ENCODE measurements at regions not wholly inside any gene's neighbourhood (a gene's known extent, or its start where the extent isn't known, plus 50 kb on each side); places are given as distances from the start of the nearest gene placed in this dataset.

DNA sequence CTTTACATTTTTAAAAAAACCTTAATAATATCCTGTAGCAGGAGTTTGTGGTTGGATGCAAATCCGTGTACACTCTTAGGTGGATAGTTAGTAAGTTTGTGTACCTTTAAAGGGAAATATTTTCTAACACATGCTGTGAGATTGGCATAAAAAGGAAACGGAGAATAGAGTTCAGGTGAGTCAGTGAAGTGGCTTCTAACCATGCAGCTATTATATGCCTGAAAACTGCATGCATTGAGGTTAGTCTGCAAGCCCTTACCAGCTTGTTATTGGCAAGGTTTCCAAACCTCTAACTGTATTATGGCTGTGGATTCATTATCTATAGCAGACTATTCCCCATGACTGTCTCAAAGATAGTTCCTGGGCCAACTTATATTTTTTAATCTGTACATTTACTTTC lies 420.6 kb upstream of the MMS22L start:
- Histone ChIP-seq H3K9me3 (ENCODE audit: control insufficient read depth in 2 of 2, low read length in 2 of 2) (no peaks in the 10 kb centered on the region), H3K9ac (ENCODE audit: low read depth in 1 of 2, low read length in 2 of 2) (no peak overlapping the region), H3K27me3 (ENCODE audit: control insufficient read depth in 2 of 2, insufficient read depth in 2 of 2, low read length in 2 of 2) (no peaks in the 10 kb centered on the region), H3K27ac (ENCODE audit: low read depth in 2 of 2, low read length in 2 of 2) (no peak overlapping the region), H3K36me3 (ENCODE audit: control insufficient read depth in 2 of 2, insufficient read depth in 2 of 2, low read length in 2 of 2) (no peaks in the 10 kb centered on the region), H3K4me1 (ENCODE audit: control insufficient read depth in 2 of 2, insufficient read depth in 2 of 2, low read length in 2 of 2) (no peaks in the 10 kb centered on the region), H3K4me3 (ENCODE audit: low read length in 2 of 2) (no peak overlapping the region)

GRCh38 chr6:97705568-97705967 lies 422.6 kb upstream of the MMS22L start:
- no peak overlapping the region for H3K9ac ChIP-seq (ENCODE audit: low read depth in 1 of 2, low read length in 2 of 2)
- no peak overlapping the region for H3K27ac ChIP-seq (ENCODE audit: low read depth in 2 of 2, low read length in 2 of 2)
- H3K27me3 ChIP-seq (ENCODE audit: control insufficient read depth in 2 of 2, insufficient read depth in 2 of 2, low read length in 2 of 2), result no peaks in the 10 kb centered on the region
- no peaks in the 10 kb centered on the region for H3K9me3 ChIP-seq (ENCODE audit: control insufficient read depth in 2 of 2, low read length in 2 of 2)
- no peaks in the 10 kb centered on the region for H3K4me1 ChIP-seq (ENCODE audit: control insufficient read depth in 2 of 2, insufficient read depth in 2 of 2, low read length in 2 of 2)
- no peaks in the 10 kb centered on the region for H3K36me3 ChIP-seq (ENCODE audit: control insufficient read depth in 2 of 2, insufficient read depth in 2 of 2, low read length in 2 of 2)
- H3K4me3 ChIP-seq (ENCODE audit: low read length in 2 of 2), result no peak overlapping the region

DNA sequence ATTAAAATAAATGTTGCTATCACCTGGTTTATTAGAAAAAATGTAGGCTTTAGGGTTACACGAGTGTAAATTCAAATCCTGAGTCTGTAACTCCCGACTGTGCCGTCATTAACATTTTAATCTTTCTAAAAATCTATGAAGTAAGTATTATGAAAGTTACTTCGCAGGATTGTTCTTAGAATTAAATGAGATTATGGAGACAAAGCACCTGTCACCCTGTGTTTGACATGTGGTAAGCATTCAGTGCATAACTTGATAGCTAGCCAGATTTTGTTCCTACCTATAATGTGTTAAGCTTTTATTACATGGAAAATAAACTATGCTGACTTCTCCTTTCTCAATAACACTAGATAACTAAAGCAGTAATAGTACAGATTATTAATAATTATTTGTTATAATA lies 429.7 kb upstream of the MMS22L start:
- Histone ChIP-seq H3K9ac (ENCODE audit: low read depth in 1 of 2, low read length in 2 of 2) (no peak overlapping the region), H3K27ac (ENCODE audit: low read depth in 2 of 2, low read length in 2 of 2) (no peak overlapping the region), H3K4me3 (ENCODE audit: low read length in 2 of 2) (no peak overlapping the region), H3K9me3 (ENCODE audit: control insufficient read depth in 2 of 2, low read length in 2 of 2) (no peaks in the 10 kb centered on the region), H3K4me1 (ENCODE audit: control insufficient read depth in 2 of 2, insufficient read depth in 2 of 2, low read length in 2 of 2) (no peaks in the 10 kb centered on the region), H3K36me3 (ENCODE audit: control insufficient read depth in 2 of 2, insufficient read depth in 2 of 2, low read length in 2 of 2) (no peaks in the 10 kb centered on the region), H3K27me3 (ENCODE audit: control insufficient read depth in 2 of 2, insufficient read depth in 2 of 2, low read length in 2 of 2) (no peaks in the 10 kb centered on the region)

DNA sequence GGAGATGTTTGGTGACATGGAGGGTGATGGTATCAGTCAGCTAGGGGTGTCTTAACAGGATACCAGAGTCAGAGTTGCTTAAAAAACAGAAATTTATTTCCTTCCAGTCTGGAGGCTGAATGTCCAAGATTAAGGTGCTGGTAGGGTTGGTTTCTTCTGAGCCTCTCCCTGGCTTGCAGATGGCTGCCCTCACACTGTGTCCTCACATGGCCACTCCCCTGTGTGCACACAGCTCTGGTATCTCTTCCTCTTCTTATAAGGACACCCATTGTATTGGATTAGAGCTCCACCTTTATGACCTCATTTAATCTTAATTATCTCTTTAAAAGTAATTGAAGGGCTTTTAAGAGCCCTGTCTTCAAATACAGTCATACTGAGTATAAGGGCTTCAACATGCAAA lies 431.8 kb upstream of the MMS22L start:
- no peaks in the 10 kb centered on the region for H3K4me1 ChIP-seq (ENCODE audit: control insufficient read depth in 2 of 2, insufficient read depth in 2 of 2, low read length in 2 of 2)
- H3K27ac ChIP-seq (ENCODE audit: low read depth in 2 of 2, low read length in 2 of 2), result no peak overlapping the region
- H3K9ac ChIP-seq (ENCODE audit: low read depth in 1 of 2, low read length in 2 of 2), result no peak overlapping the region
- no peaks in the 10 kb centered on the region for H3K9me3 ChIP-seq (ENCODE audit: control insufficient read depth in 2 of 2, low read length in 2 of 2)
- no peak overlapping the region for H3K4me3 ChIP-seq (ENCODE audit: low read length in 2 of 2)
- H3K27me3 ChIP-seq (ENCODE audit: control insufficient read depth in 2 of 2, insufficient read depth in 2 of 2, low read length in 2 of 2), result no peaks in the 10 kb centered on the region
- H3K36me3 ChIP-seq (ENCODE audit: control insufficient read depth in 2 of 2, insufficient read depth in 2 of 2, low read length in 2 of 2), result no peaks in the 10 kb centered on the region

DNA sequence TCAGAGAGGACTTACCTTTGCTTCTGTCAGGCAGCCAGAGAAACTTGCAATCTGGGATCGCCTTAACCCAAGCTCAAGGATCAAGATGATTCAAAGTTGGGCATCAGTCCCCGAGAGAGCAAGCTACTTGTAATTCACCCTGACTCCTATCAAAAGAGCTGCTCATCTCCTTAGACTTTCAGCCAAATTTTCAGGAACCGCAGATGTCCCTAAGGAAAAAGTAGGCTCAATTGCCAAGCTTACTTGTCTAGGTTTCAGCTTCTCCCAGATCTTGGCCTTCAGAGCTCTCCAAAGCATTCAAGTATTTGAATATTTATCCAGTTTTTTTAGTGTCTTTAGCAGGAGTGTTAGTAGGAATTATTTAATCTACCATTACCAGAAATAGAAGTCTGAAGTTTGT lies 434.1 kb upstream of the MMS22L start:
- Histone ChIP-seq H3K36me3 (ENCODE audit: control insufficient read depth in 2 of 2, insufficient read depth in 2 of 2, low read length in 2 of 2) (no peaks in the 10 kb centered on the region), H3K4me3 (ENCODE audit: low read length in 2 of 2) (no peak overlapping the region), H3K27ac (ENCODE audit: low read depth in 2 of 2, low read length in 2 of 2) (no peak overlapping the region), H3K4me1 (ENCODE audit: control insufficient read depth in 2 of 2, insufficient read depth in 2 of 2, low read length in 2 of 2) (no peaks in the 10 kb centered on the region), H3K27me3 (ENCODE audit: control insufficient read depth in 2 of 2, insufficient read depth in 2 of 2, low read length in 2 of 2) (no peaks in the 10 kb centered on the region), H3K9ac (ENCODE audit: low read depth in 1 of 2, low read length in 2 of 2) (no peak overlapping the region), H3K9me3 (ENCODE audit: control insufficient read depth in 2 of 2, low read length in 2 of 2) (no peaks in the 10 kb centered on the region)

- H3K27me3 ChIP-seq (ENCODE audit: control insufficient read depth in 2 of 2, insufficient read depth in 2 of 2, low read length in 2 of 2), result no peaks in the 10 kb centered on the region
- no peaks in the 10 kb centered on the region for H3K36me3 ChIP-seq (ENCODE audit: control insufficient read depth in 2 of 2, insufficient read depth in 2 of 2, low read length in 2 of 2)
- no peaks in the 10 kb centered on the region for H3K9me3 ChIP-seq (ENCODE audit: control insufficient read depth in 2 of 2, low read length in 2 of 2)
- H3K4me1 ChIP-seq (ENCODE audit: control insufficient read depth in 2 of 2, insufficient read depth in 2 of 2, low read length in 2 of 2), result no peaks in the 10 kb centered on the region
- no peak overlapping the region for H3K27ac ChIP-seq (ENCODE audit: low read depth in 2 of 2, low read length in 2 of 2)
- no peak overlapping the region for H3K9ac ChIP-seq (ENCODE audit: low read depth in 1 of 2, low read length in 2 of 2)
- H3K4me3 ChIP-seq (ENCODE audit: low read length in 2 of 2), result no peak overlapping the region
These were observed 443.4 kb upstream of the MMS22L start for GRCh38 chr6:97726378-97726777.

DNA sequence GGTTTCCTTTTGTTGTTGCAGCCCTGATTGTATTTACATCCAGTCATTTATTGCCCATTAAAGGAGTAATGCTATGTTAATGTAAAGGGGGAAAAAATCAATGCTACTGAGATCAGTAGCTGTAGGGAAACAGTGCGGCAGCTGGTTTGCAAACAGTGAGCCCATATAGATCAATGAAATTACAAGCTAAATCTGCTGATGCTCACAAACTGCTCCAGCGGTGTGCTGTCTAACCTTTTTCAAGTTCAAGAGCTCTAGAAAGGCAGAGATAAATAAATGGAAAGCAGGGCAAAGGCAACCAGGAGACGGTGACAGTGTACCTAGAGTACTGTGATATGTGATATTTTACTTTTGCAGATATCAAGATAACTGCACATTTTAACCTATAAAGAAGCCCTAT lies 449.0 kb upstream of the MMS22L start:
- no peak overlapping the region for H3K4me3 ChIP-seq (ENCODE audit: low read length in 2 of 2)
- H3K27me3 ChIP-seq (ENCODE audit: control insufficient read depth in 2 of 2, insufficient read depth in 2 of 2, low read length in 2 of 2), result no peaks in the 10 kb centered on the region
- no peaks in the 10 kb centered on the region for H3K4me1 ChIP-seq (ENCODE audit: control insufficient read depth in 2 of 2, insufficient read depth in 2 of 2, low read length in 2 of 2)
- H3K27ac ChIP-seq (ENCODE audit: low read depth in 2 of 2, low read length in 2 of 2), result no peak overlapping the region
- no peak overlapping the region for H3K9ac ChIP-seq (ENCODE audit: low read depth in 1 of 2, low read length in 2 of 2)
- H3K36me3 ChIP-seq (ENCODE audit: control insufficient read depth in 2 of 2, insufficient read depth in 2 of 2, low read length in 2 of 2), result no peaks in the 10 kb centered on the region
- H3K9me3 ChIP-seq (ENCODE audit: control insufficient read depth in 2 of 2, low read length in 2 of 2), result no peaks in the 10 kb centered on the region

DNA sequence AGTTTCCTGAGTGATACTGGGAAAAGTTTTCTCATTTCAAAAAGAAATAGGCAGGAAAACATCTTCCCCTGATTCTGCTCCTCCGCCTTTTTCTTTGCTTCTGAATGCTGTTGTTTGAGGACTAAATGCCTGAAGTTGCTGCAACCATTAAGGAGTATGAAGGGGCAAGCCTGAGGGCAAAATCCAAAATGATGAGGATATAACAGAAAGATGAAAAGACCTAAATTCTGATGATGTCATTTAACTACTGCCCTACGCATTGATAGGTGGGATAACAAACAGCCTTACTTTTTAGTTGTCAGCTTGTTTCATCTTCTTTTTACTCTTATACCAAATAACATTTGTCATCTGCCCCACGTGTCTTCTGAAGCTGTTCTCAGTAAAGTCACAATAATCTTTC lies 474.6 kb upstream of the MMS22L start:
- Histone ChIP-seq H3K27me3 (ENCODE audit: control insufficient read depth in 2 of 2, insufficient read depth in 2 of 2, low read length in 2 of 2) (no peaks in the 10 kb centered on the region), H3K9ac (ENCODE audit: low read depth in 1 of 2, low read length in 2 of 2) (no peak overlapping the region), H3K27ac (ENCODE audit: low read depth in 2 of 2, low read length in 2 of 2) (no peak overlapping the region), H3K36me3 (ENCODE audit: control insufficient read depth in 2 of 2, insufficient read depth in 2 of 2, low read length in 2 of 2) (no peaks in the 10 kb centered on the region), H3K4me1 (ENCODE audit: control insufficient read depth in 2 of 2, insufficient read depth in 2 of 2, low read length in 2 of 2) (no peaks in the 10 kb centered on the region), H3K4me3 (ENCODE audit: low read length in 2 of 2) (no peak overlapping the region), H3K9me3 (ENCODE audit: control insufficient read depth in 2 of 2, low read length in 2 of 2) (no peaks in the 10 kb centered on the region)

DNA sequence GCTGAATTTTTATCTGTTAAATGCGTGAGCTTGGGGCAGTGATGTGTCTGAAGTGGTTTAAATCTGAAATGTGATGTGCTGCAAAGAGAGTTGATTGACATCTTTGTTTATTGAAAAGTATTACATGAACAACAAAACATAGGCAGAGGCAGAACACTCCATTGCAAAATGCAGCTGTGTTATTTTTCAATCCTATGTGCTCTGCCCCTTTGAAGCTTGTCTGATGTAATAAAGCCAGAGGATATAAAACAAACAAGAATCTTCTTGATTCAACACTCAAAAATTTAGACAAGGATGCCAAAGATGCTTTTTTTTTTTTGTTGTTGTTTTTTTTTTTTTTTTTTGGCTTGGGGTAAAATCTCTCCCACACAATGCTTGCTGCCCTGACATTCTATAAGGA lies 482.4 kb upstream of the MMS22L start:
- Histone ChIP-seq H3K4me1 (ENCODE audit: control insufficient read depth in 2 of 2, insufficient read depth in 2 of 2, low read length in 2 of 2) (no peaks in the 10 kb centered on the region), H3K9me3 (ENCODE audit: control insufficient read depth in 2 of 2, low read length in 2 of 2) (no peaks in the 10 kb centered on the region), H3K27ac (ENCODE audit: low read depth in 2 of 2, low read length in 2 of 2) (no peak overlapping the region), H3K36me3 (ENCODE audit: control insufficient read depth in 2 of 2, insufficient read depth in 2 of 2, low read length in 2 of 2) (no peaks in the 10 kb centered on the region), H3K9ac (ENCODE audit: low read depth in 1 of 2, low read length in 2 of 2) (no peak overlapping the region), H3K4me3 (ENCODE audit: low read length in 2 of 2) (no peak overlapping the region), H3K27me3 (ENCODE audit: control insufficient read depth in 2 of 2, insufficient read depth in 2 of 2, low read length in 2 of 2) (no peaks in the 10 kb centered on the region)

DNA sequence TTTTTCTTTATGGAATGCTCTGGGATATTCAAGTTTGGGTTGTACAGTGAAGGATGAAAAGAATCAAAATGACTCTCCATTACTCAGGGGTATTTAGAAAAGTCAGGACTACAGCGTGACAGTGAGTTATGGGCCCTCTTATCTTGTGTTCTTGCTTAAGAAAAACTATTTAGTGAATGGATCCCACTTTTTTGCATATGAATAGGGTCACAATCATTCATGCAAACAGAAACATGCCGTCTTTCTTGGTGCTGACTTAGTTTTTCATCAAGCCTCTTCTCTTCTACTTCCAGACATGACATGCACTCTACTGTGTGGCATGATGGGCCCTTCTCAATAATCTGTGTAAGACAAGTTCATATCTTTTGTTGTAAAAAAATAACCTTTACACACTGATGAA lies 488.4 kb upstream of the MMS22L start:
- Histone ChIP-seq H3K4me3 (ENCODE audit: low read length in 2 of 2) (no peak overlapping the region), H3K9me3 (ENCODE audit: control insufficient read depth in 2 of 2, low read length in 2 of 2) (no peaks in the 10 kb centered on the region), H3K9ac (ENCODE audit: low read depth in 1 of 2, low read length in 2 of 2) (no peak overlapping the region), H3K36me3 (ENCODE audit: control insufficient read depth in 2 of 2, insufficient read depth in 2 of 2, low read length in 2 of 2) (no peaks in the 10 kb centered on the region), H3K27me3 (ENCODE audit: control insufficient read depth in 2 of 2, insufficient read depth in 2 of 2, low read length in 2 of 2) (no peaks in the 10 kb centered on the region), H3K4me1 (ENCODE audit: control insufficient read depth in 2 of 2, insufficient read depth in 2 of 2, low read length in 2 of 2) (no peaks in the 10 kb centered on the region), H3K27ac (ENCODE audit: low read depth in 2 of 2, low read length in 2 of 2) (no peak overlapping the region)

- Histone ChIP-seq H3K36me3 (ENCODE audit: control insufficient read depth in 2 of 2, insufficient read depth in 2 of 2, low read length in 2 of 2) (no peaks in the 10 kb centered on the region), H3K27ac (ENCODE audit: low read depth in 2 of 2, low read length in 2 of 2) (no peak overlapping the region), H3K27me3 (ENCODE audit: control insufficient read depth in 2 of 2, insufficient read depth in 2 of 2, low read length in 2 of 2) (no peaks in the 10 kb centered on the region), H3K4me1 (ENCODE audit: control insufficient read depth in 2 of 2, insufficient read depth in 2 of 2, low read length in 2 of 2) (no peaks in the 10 kb centered on the region), H3K9me3 (ENCODE audit: control insufficient read depth in 2 of 2, low read length in 2 of 2) (no peaks in the 10 kb centered on the region), H3K4me3 (ENCODE audit: low read length in 2 of 2) (no peak overlapping the region), H3K9ac (ENCODE audit: low read depth in 1 of 2, low read length in 2 of 2) (no peak overlapping the region)
These were observed 492.0 kb upstream of the MMS22L start for GRCh38 chr6:97775012-97775411.

Measured in mucosa of rectum (tissue), 2 donors.